HEK293 (cell line): ENCODE measurements at regions not wholly inside any gene's neighbourhood (a gene's known extent, or its start where the extent isn't known, plus 50 kb on each side); places are given as distances from the start of the nearest gene placed in this dataset.
"Not testable (repeated sequence)": the region's sequence is repeated elsewhere in the genome, so short reads cannot be mapped to it uniquely, and the experiment has no call there.

Source experiments
- CTCF ChIA-PET: fragments of 350-600 bp; formaldehyde crosslinking; extraction: SDS; loops from one replicate; lab custom pipeline; 2021; ENCODE audit warnings: antibody characterized with exemption; lab: Yijun Ruan, JAX
- POLR2A ChIA-PET: fragments of 300-600 bp; formaldehyde crosslinking; extraction: SDS; loops from one replicate; lab custom pipeline; 2020; ENCODE audit warnings: antibody characterized with exemption, inconsistent platforms; lab: Yijun Ruan, JAX
- H3K27ac ChIP-seq: fragments of 200-500 bp; sonication (Bioruptor generic); 2 replicates; pipeline ENCODE4 v1.5.1; 2014; ENCODE audit warnings: low read depth, low read length, control low read depth, inconsistent platforms; ENCODE audit errors: extremely low read depth
- H3K36me3 ChIP-seq, 2 experiments: fragments of 200-500 bp in 1 of 2; sonication (Bioruptor generic) in 1 of 2; 1 replicate in 1 of 2; 2 replicates in 1 of 2; pipeline ENCODE4 v1.5.1; 2014 to 2017; ENCODE audit warnings: inconsistent platforms in 2 of 2, low read length in 2 of 2; ENCODE audit not compliant: control insufficient read depth in 2 of 2, insufficient read depth in 1 of 2
- H3K4me1 ChIP-seq: fragments of 200-500 bp; sonication (Bioruptor generic); 2 replicates; pipeline ENCODE4 v1.5.1; 2014; ENCODE audit warnings: mild to moderate bottlenecking, low read length, inconsistent platforms; ENCODE audit not compliant: control insufficient read depth, insufficient read depth
- H3K4me3 ChIP-seq: 2 replicates; pipeline ENCODE4 v1.5.1; 2011; ENCODE audit warnings: low read depth, mild to moderate bottlenecking, control low read depth, low read length, moderate library complexity
- H3K9me3 ChIP-seq: fragments of 200-500 bp; sonication (Bioruptor generic); 2 replicates; pipeline ENCODE4 v1.5.1; 2014; ENCODE audit warnings: low read depth, low read length, inconsistent platforms; ENCODE audit not compliant: control insufficient read depth, insufficient read depth
- GLI2 ChIP-seq: fragments of 450-650 bp; formaldehyde crosslinking; IDR thresholded peaks from 2 replicates; pipeline ENCODE4; 2017; ENCODE audit warnings: missing biosample characterization, missing genetic modification characterization, low read depth, borderline replicate concordance
- GLIS2 ChIP-seq: fragments of 450-650 bp; formaldehyde crosslinking; IDR thresholded peaks from 2 replicates; pipeline ENCODE4 v1.5.1; 2016; ENCODE audit warnings: missing biosample characterization, missing genetic modification characterization
- PRDM4 ChIP-seq: fragments of 450-650 bp; formaldehyde crosslinking; IDR thresholded peaks from 2 replicates; pipeline ENCODE4 v1.5.1; 2017; ENCODE audit warnings: missing biosample characterization, missing genetic modification characterization
- YY1 ChIP-seq: fragments of 450-650 bp; formaldehyde crosslinking; IDR thresholded peaks from 2 replicates; pipeline ENCODE4 v1.5.1; 2018; ENCODE audit warnings: missing biosample characterization, missing genetic modification characterization
- ZBTB1 ChIP-seq: fragments of 450-650 bp; formaldehyde crosslinking; IDR thresholded peaks from 2 replicates; pipeline ENCODE4 v1.5.1; 2016; ENCODE audit warnings: missing biosample characterization, missing genetic modification characterization
- ZBTB20 ChIP-seq: fragments of 450-650 bp; formaldehyde crosslinking; IDR thresholded peaks from 2 replicates; pipeline ENCODE4 v1.5.1; 2016; ENCODE audit warnings: missing biosample characterization, missing genetic modification characterization
- ZBTB21 ChIP-seq: fragments of 450-650 bp; formaldehyde crosslinking; IDR thresholded peaks from 2 replicates; pipeline ENCODE4 v1.5.1; 2017; ENCODE audit warnings: missing biosample characterization, missing genetic modification characterization
- ZEB2 ChIP-seq: fragments of 450-650 bp; formaldehyde crosslinking; IDR thresholded peaks from 2 replicates; pipeline ENCODE4 v1.5.1; 2016; ENCODE audit warnings: missing biosample characterization, missing genetic modification characterization
- ZFHX2 ChIP-seq: fragments of 450-650 bp; formaldehyde crosslinking; conservative IDR thresholded peaks from 2 replicates; pipeline ENCODE4 v1.5.1; 2016; ENCODE audit warnings: missing biosample characterization, missing genetic modification characterization
- ZNF112 ChIP-seq: fragments of 450-650 bp; formaldehyde crosslinking; IDR thresholded peaks from 2 replicates; pipeline ENCODE4 v1.5.0; 2017; ENCODE audit warnings: missing biosample characterization, missing genetic modification characterization
- ZNF140 ChIP-seq: fragments of 450-650 bp; formaldehyde crosslinking; IDR thresholded peaks from 2 replicates; pipeline ENCODE4 v1.5.1; 2016; ENCODE audit warnings: missing biosample characterization, missing genetic modification characterization
- ZNF157 ChIP-seq: fragments of 450-650 bp; formaldehyde crosslinking; IDR thresholded peaks from 2 replicates; pipeline ENCODE4 v1.5.1; 2016; ENCODE audit warnings: missing biosample characterization, missing genetic modification characterization
- ZNF223 ChIP-seq: fragments of 450-650 bp; formaldehyde crosslinking; IDR thresholded peaks from 2 replicates; pipeline ENCODE4 v1.5.1; 2016; ENCODE audit warnings: missing biosample characterization, missing genetic modification characterization
- ZNF26 ChIP-seq: fragments of 450-650 bp; formaldehyde crosslinking; IDR thresholded peaks from 2 replicates; pipeline ENCODE4 v1.5.1; 2016; ENCODE audit warnings: missing biosample characterization, missing genetic modification characterization
- ZNF366 ChIP-seq: fragments of 450-650 bp; formaldehyde crosslinking; conservative IDR thresholded peaks from 2 replicates; pipeline ENCODE4 v1.5.1; 2016; ENCODE audit warnings: missing biosample characterization, missing genetic modification characterization
- ZNF510 ChIP-seq: fragments of 450-650 bp; formaldehyde crosslinking; IDR thresholded peaks from 2 replicates; pipeline ENCODE4 v1.5.1; 2018; ENCODE audit warnings: mild to moderate bottlenecking, missing genetic modification characterization, missing biosample characterization; ENCODE audit not compliant: insufficient replicate concordance
- ZNF585B ChIP-seq: fragments of 450-650 bp; formaldehyde crosslinking; IDR thresholded peaks from 2 replicates; pipeline ENCODE4 v1.5.1; 2016; ENCODE audit warnings: missing biosample characterization, missing genetic modification characterization
- ZNF621 ChIP-seq: fragments of 450-650 bp; formaldehyde crosslinking; IDR thresholded peaks from 2 replicates; pipeline ENCODE4 v1.5.1; 2017; ENCODE audit warnings: missing biosample characterization, missing genetic modification characterization
- ZNF792 ChIP-seq: fragments of 450-650 bp; formaldehyde crosslinking; IDR thresholded peaks from 2 replicates; pipeline ENCODE4 v1.5.1; 2016; ENCODE audit warnings: missing biosample characterization, missing genetic modification characterization
- ZSCAN30 ChIP-seq: fragments of 450-650 bp; IDR thresholded peaks from 2 replicates; pipeline ENCODE4 v1.5.1; 2018; ENCODE audit warnings: missing biosample characterization, mild to moderate bottlenecking, missing genetic modification characterization, moderate library complexity
- ZSCAN4 ChIP-seq: fragments of 450-650 bp; formaldehyde crosslinking; IDR thresholded peaks from 2 replicates; pipeline ENCODE4 v1.5.1; 2017; ENCODE audit warnings: missing biosample characterization, missing genetic modification characterization
- ZXDB ChIP-seq: fragments of 450-650 bp; formaldehyde crosslinking; IDR thresholded peaks from 2 replicates; pipeline ENCODE4 v1.5.1; 2016; ENCODE audit warnings: missing biosample characterization, missing genetic modification characterization

- Histone ChIP-seq H3K27ac (no peak overlapping the region), H3K4me1 (no peaks in the 10 kb centered on the region), H3K4me3 (no peak overlapping the region), H3K9me3 (no peaks in the 10 kb centered on the region), H3K36me3 (no peaks in the 10 kb centered on the region)
- ChIA-PET CTCF (interaction anchor here (0.6 to 0.7 kb wide), 2 partner anchors 300 to 796 kb away, joined by 3 to 4 read pairs; no protein-coding TSS in a partner anchor), POLR2A (no interaction called here)
- TF ChIP-seq ZSCAN30 (tag by site-specific recombination) (no peak), ZNF140 (no peak), GLI2 (tag by site-specific recombination) (no peak), ZXDB (no peak), ZNF223 (tag by site-specific recombination) (no peak), ZFHX2 (tag by site-specific recombination) (no peak), ZBTB20 (no peak), ZNF621 (tag by site-specific recombination) (no peak), ZNF792 (tag by site-specific recombination) (no peak), ZNF585B (tag by site-specific recombination) (no peak), ZNF510 (tag by site-specific recombination) (no peak), ZBTB21 (tag by site-specific recombination) (no peak), ZNF26 (no peak), GLIS2 (no peak), ZNF366 (tag by site-specific recombination) (no peak), YY1 (tag by site-specific recombination) (no peak)
These were observed 259.2 kb downstream of the ADGRL2 start for GRCh38 chr1:82059959-82060358.

- H3K9me3 ChIP-seq = no peaks in the 10 kb centered on the region
- H3K36me3 ChIP-seq = no peaks in the 10 kb centered on the region
- H3K27ac ChIP-seq = no peak overlapping the region
- ChIA-PET POLR2A (no interaction called here), CTCF (interaction anchor here (0.5 kb wide), 1 partner anchor 504 kb away, joined by 3 read pairs; no protein-coding TSS in a partner anchor)
- TF ChIP-seq ZBTB1 = no peak
- no peak for TF ChIP-seq PRDM4 (tag by site-specific recombination)
- TF ChIP-seq ZEB2 (tag by site-specific recombination) = no peak
- TF ChIP-seq ZNF112 (tag by site-specific recombination) = no peak
- TF ChIP-seq ZNF157 = no peak
- TF ChIP-seq ZSCAN4 (tag by site-specific recombination) = no peak
- H3K4me3 ChIP-seq = no peak overlapping the region
- H3K4me1 ChIP-seq = no peaks in the 10 kb centered on the region
These were observed 256.3 kb downstream of the ADGRL2 start for GRCh38 chr1:82057011-82057410.

GRCh38 chr1:82055375-82055774 is 254.6 kb downstream of the ADGRL2 start:
- POLR2A ChIA-PET, CTCF ChIA-PET: not testable (repeated sequence)

More at GRCh38 chr1:82055375-82055774, 254.6 kb downstream of the ADGRL2 start:
- not testable (repeated sequence) for H3K36me3 ChIP-seq, H3K27ac ChIP-seq, H3K4me3 ChIP-seq, H3K4me1 ChIP-seq, H3K9me3 ChIP-seq
